Heart right ventricle (tissue), 16 donors: ENCODE measurements at regions not wholly inside any gene's neighbourhood (a gene's known extent, or its start where the extent isn't known, plus 50 kb on each side); places are given as distances from the start of the nearest gene placed in this dataset.

Source experiments
- ATAC-seq, 8 donors: fragments of 200-7000 bp; cut with Tn5 transposase; one replicate each; pipeline ENCODE4 v1.9.1; 2020; ENCODE audit warnings: mild to moderate bottlenecking in 8 of 8, moderate library complexity in 8 of 8, moderate number of reproducible peaks in 1 of 8
- DNase-seq, 2 donors: peaks; one replicate each; pipeline ENCODE4 v3.0.0-alpha.2; 2020
- H3K27ac ChIP-seq, 10 donors: fragments of 200-600 bp; sonication (generic) in 2 of 10; one replicate each; pipeline versions ENCODE4 v1.5.0 to v1.8.0; 2020 to 2022; ENCODE audit warnings: mild to moderate bottlenecking in 3 of 10
- H3K27me3 ChIP-seq, 7 donors: fragments of 200-600 bp; one replicate each; pipeline ENCODE4 v1.8.0; 2021 to 2022; ENCODE audit warnings: mild to moderate bottlenecking in 2 of 7
- H3K36me3 ChIP-seq, 9 donors: fragments of 200-600 bp; sonication (generic) in 1 of 9; one replicate each; pipeline versions ENCODE4 v1.5.0 to v1.8.0; 2020 to 2022; ENCODE audit warnings: mild to moderate bottlenecking in 2 of 9
- H3K4me1 ChIP-seq, 9 donors: fragments of 200-600 bp; sonication (generic) in 1 of 9; one replicate each; pipeline versions ENCODE4 v1.5.0 to v1.8.0; 2020 to 2022; ENCODE audit warnings: mild to moderate bottlenecking in 4 of 9
- H3K4me3 ChIP-seq, 10 donors: fragments of 200-600 bp; sonication (generic) in 2 of 10; one replicate each; pipeline versions ENCODE4 v1.5.0 to v1.8.0; 2020 to 2022; ENCODE audit warnings: mild to moderate bottlenecking in 7 of 10, moderate library complexity in 2 of 10
- H3K9me3 ChIP-seq, 11 donors: fragments of 200-600 bp in 10 of 11; sonication (generic) in 2 of 11; one replicate each; pipeline versions ENCODE4 v1.5.0 to v1.8.0; 2013 to 2022; ENCODE audit warnings: mild to moderate bottlenecking in 2 of 11, control low read depth in 1 of 11, moderate library complexity in 1 of 11
- WGBS, 2 donors: extraction: QIAGEN DNeasy Blood & Tissue Kit; methylation state at CpG; one replicate each; pipeline ENCODE4 v1.1.7; 2013; ENCODE audit warnings: inconsistent platforms in 1 of 2; 5-methylcytosine and 5-hydroxymethylcytosine counted together
- intact Hi-C, 10 donors: fragments of 100-400 bp; cut with DNase I; formaldehyde crosslinking; loops; one replicate each; pipeline versions ENCODE4 v1.11.1 to v1.14.2; 2022
- TF ChIP-seq, protein P1 (sequence below), 9 donors: fragments of 200-600 bp; sonication (generic) in 2 of 9; IDR thresholded peaks; one replicate each; pipeline versions ENCODE4 v1.5.0 to v1.8.0; 2021 to 2022; ENCODE audit warnings: antibody characterized with exemption in 9 of 9, mild to moderate bottlenecking in 5 of 9, moderate library complexity in 1 of 9
- donor health status: Arrhythmogenic right ventricular cardiomyopathy.
- donor health status: ischemic (EF 13 %, LVEDD 7.1; RV severe dilation, severe dysfunction).
- donor health status: healthy with polysubstance abuse.
- donor health status: DM: no; HTN: yes; CAD: no.
- donor health status: DM: no; HTN: no; CAD: no.
- donor health status: ischemic (EF 25% LVEDD 6.9; RV normal size, moderate dysfunction).
- donor health status: ischemic (EF 25% LVEDD 5.7; RV mildly dilated, moderate dysfunction).
- donor health status: healthy.
- donor health status: DM: yes; HTN: yes; CAD: no.
- donor health status: Ischemic cardiomyopathy.
- donor health status: ischemic (EF 35%, LVEDD 5.7; RV mildly dilated, moderate dysfunction).
- donor health status: nonischemic (EF 11% LVEDD 7.7; RV severe dilation, severe dysfunction).
- donor health status: DM: yes; HTN: yes; CAD: no.
- donor health status: PGD.
- donor health status: ischemic (EF 29% LVEDD 5.4; RV normal size, mild dysfunction).
- donor health status: nonischemic (EF 23%, LVEDD 6.1; RV moderate dilation, normal function).

DNA sequence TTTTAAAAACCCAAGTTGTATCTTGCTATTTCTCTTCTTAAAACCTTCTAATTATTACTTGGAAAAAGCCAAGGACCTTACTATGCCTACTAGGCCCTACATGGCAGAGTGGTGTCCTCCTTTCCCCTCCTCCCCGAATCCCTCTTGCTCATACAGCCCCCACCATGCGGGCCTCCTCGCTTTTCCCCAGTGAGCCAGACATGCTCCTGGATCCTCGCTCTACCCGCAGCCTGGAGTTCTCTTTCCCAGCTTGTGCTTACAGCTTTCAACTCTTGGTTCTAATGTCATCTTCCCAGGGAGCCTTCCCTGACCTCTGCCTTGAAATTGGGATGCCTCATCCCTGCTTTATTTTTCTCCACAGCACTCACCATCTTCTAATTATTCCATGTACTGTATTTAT, 111.8 kb upstream of the TLE3 start:
- Histone ChIP-seq H3K4me1 (peaks cover 0 to 19% (median 9%) of the 10 kb centered on the region in 9 donors), H3K9me3 (peaks cover 0 to 4% (median 0%) of the 10 kb centered on the region in 11 donors), H3K27me3 (peaks cover 0 to 42% (median 15%) of the 10 kb centered on the region in 7 donors), H3K36me3 (no peaks in the 10 kb centered on the region), H3K4me3 (no peak overlapping the region), H3K27ac (no peak overlapping the region)
- WGBS, 2 donors, result 94 to 96% methylated on average over 5 of the region's 5 CpGs
- DNase-seq (no peak), ATAC-seq (no peak)
- TF ChIP-seq, protein P1, sequence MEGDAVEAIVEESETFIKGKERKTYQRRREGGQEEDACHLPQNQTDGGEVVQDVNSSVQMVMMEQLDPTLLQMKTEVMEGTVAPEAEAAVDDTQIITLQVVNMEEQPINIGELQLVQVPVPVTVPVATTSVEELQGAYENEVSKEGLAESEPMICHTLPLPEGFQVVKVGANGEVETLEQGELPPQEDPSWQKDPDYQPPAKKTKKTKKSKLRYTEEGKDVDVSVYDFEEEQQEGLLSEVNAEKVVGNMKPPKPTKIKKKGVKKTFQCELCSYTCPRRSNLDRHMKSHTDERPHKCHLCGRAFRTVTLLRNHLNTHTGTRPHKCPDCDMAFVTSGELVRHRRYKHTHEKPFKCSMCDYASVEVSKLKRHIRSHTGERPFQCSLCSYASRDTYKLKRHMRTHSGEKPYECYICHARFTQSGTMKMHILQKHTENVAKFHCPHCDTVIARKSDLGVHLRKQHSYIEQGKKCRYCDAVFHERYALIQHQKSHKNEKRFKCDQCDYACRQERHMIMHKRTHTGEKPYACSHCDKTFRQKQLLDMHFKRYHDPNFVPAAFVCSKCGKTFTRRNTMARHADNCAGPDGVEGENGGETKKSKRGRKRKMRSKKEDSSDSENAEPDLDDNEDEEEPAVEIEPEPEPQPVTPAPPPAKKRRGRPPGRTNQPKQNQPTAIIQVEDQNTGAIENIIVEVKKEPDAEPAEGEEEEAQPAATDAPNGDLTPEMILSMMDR (IDR thresholded peaks at IDR 0.05), result no peak
- intact Hi-C loops, result no loop called here

DNA sequence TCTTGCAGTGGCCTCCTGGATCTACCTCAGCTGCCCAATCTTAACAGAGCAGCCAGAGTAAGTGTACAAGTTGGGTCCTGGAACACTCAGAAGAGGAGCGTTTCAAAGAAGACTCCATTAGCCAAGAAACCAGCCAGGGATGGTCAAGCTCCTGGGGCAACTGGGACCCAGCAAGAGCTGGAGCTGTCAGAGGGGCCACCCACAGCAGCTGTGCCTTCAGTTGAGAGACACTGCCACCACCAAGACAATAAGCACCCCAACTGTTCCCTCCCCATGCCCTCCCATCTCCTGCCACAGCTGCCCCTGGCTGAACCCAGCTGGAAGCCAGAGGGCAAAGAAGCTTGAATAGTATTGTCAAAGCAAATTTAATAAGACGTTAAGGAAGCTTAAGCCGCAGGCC, 110.6 kb upstream of the TLE3 start:
- Histone ChIP-seq H3K4me3 (no peak overlapping the region), H3K9me3 (peaks cover 0 to 4% (median 0%) of the 10 kb centered on the region in 11 donors), H3K27me3 (peaks cover 0 to 36% (median 7%) of the 10 kb centered on the region in 7 donors), H3K36me3 (no peaks in the 10 kb centered on the region), H3K4me1 (peaks cover 0 to 17% (median 9%) of the 10 kb centered on the region in 9 donors), H3K27ac (no peak overlapping the region)
- TF ChIP-seq, protein P1 (IDR thresholded peaks at IDR 0.05), result no peak
- intact Hi-C loops, result no loop called here
- DNase-seq (no peak), ATAC-seq (no peak)
- WGBS, 2 donors, result 93 to 97% methylated on average over 3 of the region's 3 CpGs

DNA sequence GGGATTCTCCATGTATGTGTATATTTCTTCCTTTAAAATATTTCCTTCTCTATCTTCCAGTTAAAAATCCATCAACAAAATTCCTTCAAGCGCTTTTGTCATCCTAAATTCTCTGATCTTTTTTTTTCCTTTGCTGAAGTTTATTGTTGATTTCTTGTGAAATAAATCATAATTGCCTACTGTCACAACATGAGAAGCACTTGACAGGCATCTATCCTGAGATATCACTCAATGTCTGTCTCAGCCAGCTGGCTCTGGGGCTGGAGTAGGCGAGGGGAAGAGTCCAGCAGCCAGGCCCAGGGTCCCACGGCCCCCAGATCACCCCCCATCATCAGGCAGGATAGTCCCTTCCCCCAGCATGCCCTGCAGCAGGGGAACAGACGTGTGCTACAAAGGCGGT, 109.0 kb upstream of the TLE3 start:
- intact Hi-C loops, result no loop called here
- WGBS, 2 donors, result 73 to 80% methylated on average over 5 of the region's 5 CpGs
- ATAC-seq, result no peak

DNA sequence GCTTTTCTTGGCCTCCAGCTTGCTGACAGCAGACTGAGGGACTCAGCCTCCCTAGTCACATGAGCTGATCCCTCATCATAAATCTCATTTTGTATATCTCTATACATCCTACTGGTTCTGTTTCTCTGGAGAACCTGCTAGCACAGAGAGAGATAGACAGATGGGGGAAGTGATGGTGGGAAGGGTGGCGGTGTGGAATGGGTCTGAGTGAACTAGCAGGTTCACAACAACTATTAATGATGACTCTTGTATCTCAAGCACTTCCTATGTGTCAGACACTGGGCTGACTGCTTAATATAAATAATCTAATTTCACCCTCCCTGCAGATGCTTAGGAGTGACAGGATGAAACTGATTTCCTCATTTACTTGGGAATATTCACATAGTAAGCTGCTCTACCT, 106.9 kb upstream of the TLE3 start:
- Histone ChIP-seq H3K27ac (no peak overlapping the region), H3K4me3 (no peak overlapping the region), H3K36me3 (no peaks in the 10 kb centered on the region), H3K4me1 (peaks cover 0 to 8% (median 0%) of the 10 kb centered on the region in 9 donors), H3K27me3 (peaks cover 0 to 19% (median 11%) of the 10 kb centered on the region in 7 donors), H3K9me3 (no peaks in the 10 kb centered on the region)
- ATAC-seq (no peak), DNase-seq (no peak)
- 98 to 100% methylated on average over 1 of the region's 1 CpG for WGBS, 2 donors
- intact Hi-C loops, result no loop called here
- TF ChIP-seq, protein P1 (IDR thresholded peaks at IDR 0.05), result no peak

More for the DNA sequence above, 109.0 kb upstream of the TLE3 start:
- DNase-seq, result no peak
- Histone ChIP-seq H3K27me3 (peaks cover 0 to 21% (median 7%) of the 10 kb centered on the region in 7 donors), H3K4me1 (peaks cover 0 to 4% (median 0%) of the 10 kb centered on the region in 9 donors), H3K27ac (no peak overlapping the region), H3K4me3 (no peak overlapping the region), H3K9me3 (peaks cover 0 to 4% (median 0%) of the 10 kb centered on the region in 11 donors), H3K36me3 (no peaks in the 10 kb centered on the region)
- TF ChIP-seq, protein P1 (IDR thresholded peaks at IDR 0.05), result no peak
